Nephron (organoid): ENCODE measurements at regions not wholly inside any gene's neighbourhood (a gene's known extent, or its start where the extent isn't known, plus 50 kb on each side); places are given as distances from the start of the nearest gene placed in this dataset.

Experiments used
- H3K27ac Mint-ChIP-seq, 3 experiments: 2 replicates each; pipeline ENCODE4 v1.8.0; 2020; ENCODE audit warnings: mixed read lengths in 3 of 3, mild to moderate bottlenecking in 2 of 3, moderate library complexity in 1 of 3
- H3K27me3 Mint-ChIP-seq: 2 replicates; pipeline ENCODE4 v1.8.0; 2021; ENCODE audit warnings: low read depth, mild to moderate bottlenecking, moderate library complexity, mixed read lengths
- H3K36me3 Mint-ChIP-seq: 2 replicates; pipeline ENCODE4 v1.8.0; 2020; ENCODE audit warnings: low read depth, mixed read lengths
- H3K4me1 Mint-ChIP-seq: 2 replicates; pipeline ENCODE4 v1.8.0; 2020; ENCODE audit warnings: mixed read lengths
- H3K4me3 Mint-ChIP-seq, 3 experiments: 2 replicates each; pipeline ENCODE4 v1.8.0; 2020; ENCODE audit warnings: mild to moderate bottlenecking in 3 of 3, mixed read lengths in 3 of 3, moderate library complexity in 2 of 3
- H3K9me3 Mint-ChIP-seq: 2 replicates; pipeline ENCODE4 v1.8.0; 2020; ENCODE audit warnings: mixed read lengths
- CTCF ChIP-seq, 3 experiments: fragments of 200-600 bp; sonication (generic); IDR thresholded peaks; one replicate each; pipeline ENCODE4 v1.5.0; 2021; ENCODE audit warnings: antibody characterized with exemption in 3 of 3; ENCODE audit not compliant: unreplicated experiment in 3 of 3

GRCh38 chr1:11377954-11378353 is 101.0 kb upstream of the DISP3 start:
- H3K36me3 Mint-ChIP-seq = no peaks in the 10 kb centered on the region
- H3K4me3 Mint-ChIP-seq = no peak overlapping the region
- no peak overlapping the region for H3K27ac Mint-ChIP-seq
- peaks cover 4% of the 10 kb centered on the region for H3K4me1 Mint-ChIP-seq
- H3K27me3 Mint-ChIP-seq = peaks cover 31% of the 10 kb centered on the region
- no peak for TF ChIP-seq CTCF (IDR thresholded peaks at IDR 0.05; ENCODE audit: unreplicated experiment in 3 of 3)
- peaks cover 11% of the 10 kb centered on the region for H3K9me3 Mint-ChIP-seq

GRCh38 chr1:11379851-11380250 is 99.1 kb upstream of the DISP3 start:
- H3K4me1 Mint-ChIP-seq = peaks cover 4% of the 10 kb centered on the region
- H3K27me3 Mint-ChIP-seq = peaks cover 44% of the 10 kb centered on the region
- H3K4me3 Mint-ChIP-seq = no peak overlapping the region
- no peaks in the 10 kb centered on the region for H3K36me3 Mint-ChIP-seq
- no peak for TF ChIP-seq CTCF (IDR thresholded peaks at IDR 0.05; ENCODE audit: unreplicated experiment in 3 of 3)
- peaks cover 3% of the 10 kb centered on the region for H3K9me3 Mint-ChIP-seq
- no peak overlapping the region for H3K27ac Mint-ChIP-seq

- peak overlapping the region in 1 of 3 experiments; percentile 12 for H3K27ac Mint-ChIP-seq
- peaks cover 43% of the 10 kb centered on the region for H3K27me3 Mint-ChIP-seq
- no peak for TF ChIP-seq CTCF (IDR thresholded peaks at IDR 0.05; ENCODE audit: unreplicated experiment in 3 of 3)
- H3K4me1 Mint-ChIP-seq = peaks cover 4% of the 10 kb centered on the region
- H3K36me3 Mint-ChIP-seq = no peaks in the 10 kb centered on the region
- peaks cover 3% of the 10 kb centered on the region for H3K9me3 Mint-ChIP-seq
- H3K4me3 Mint-ChIP-seq = no peak overlapping the region
These were observed 98.5 kb upstream of the DISP3 start for GRCh38 chr1:11380500-11380899.

GRCh38 chr1:11383553-11384169 is 95.3 kb upstream of the DISP3 start:
- H3K27me3 Mint-ChIP-seq = peaks cover 58% of the 10 kb centered on the region
- H3K4me1 Mint-ChIP-seq = peaks cover 8% of the 10 kb centered on the region
- H3K9me3 Mint-ChIP-seq = peaks cover 3% of the 10 kb centered on the region
- no peak overlapping the region for H3K4me3 Mint-ChIP-seq
- TF ChIP-seq CTCF (IDR thresholded peaks at IDR 0.05; ENCODE audit: unreplicated experiment in 3 of 3) = no peak
- H3K27ac Mint-ChIP-seq = no peak overlapping the region
- no peaks in the 10 kb centered on the region for H3K36me3 Mint-ChIP-seq

- Mint-ChIP-seq H3K4me1 (peaks cover 8% of the 10 kb centered on the region), H3K4me3 (no peak overlapping the region), H3K36me3 (no peaks in the 10 kb centered on the region), H3K27me3 (peaks cover 59% of the 10 kb centered on the region), H3K9me3 (peaks cover 3% of the 10 kb centered on the region), H3K27ac (no peak overlapping the region)
- TF ChIP-seq CTCF (IDR thresholded peaks at IDR 0.05; ENCODE audit: unreplicated experiment in 3 of 3) = no peak
These were observed 94.8 kb upstream of the DISP3 start for GRCh38 chr1:11384170-11384554.

GRCh38 chr1:11387829-11388228 is 91.1 kb upstream of the DISP3 start:
- no peak overlapping the region for H3K4me3 Mint-ChIP-seq
- peaks cover 8% of the 10 kb centered on the region for H3K4me1 Mint-ChIP-seq
- peaks cover 62% of the 10 kb centered on the region for H3K27me3 Mint-ChIP-seq
- H3K36me3 Mint-ChIP-seq = no peaks in the 10 kb centered on the region
- no peaks in the 10 kb centered on the region for H3K9me3 Mint-ChIP-seq
- H3K27ac Mint-ChIP-seq = peak overlapping the region in 1 of 3 experiments; percentile 26
- no peak for TF ChIP-seq CTCF (IDR thresholded peaks at IDR 0.05; ENCODE audit: unreplicated experiment in 3 of 3)
